ENCODE measurements at regions not wholly inside any gene's neighbourhood (a gene's known extent, or its start where the extent isn't known, plus 50 kb on each side); places are given as distances from the start of the nearest gene placed in this dataset.
"Not testable (repeated sequence)": the region's sequence is repeated elsewhere in the genome, so short reads cannot be mapped to it uniquely, and the experiment has no call there.

DNA sequence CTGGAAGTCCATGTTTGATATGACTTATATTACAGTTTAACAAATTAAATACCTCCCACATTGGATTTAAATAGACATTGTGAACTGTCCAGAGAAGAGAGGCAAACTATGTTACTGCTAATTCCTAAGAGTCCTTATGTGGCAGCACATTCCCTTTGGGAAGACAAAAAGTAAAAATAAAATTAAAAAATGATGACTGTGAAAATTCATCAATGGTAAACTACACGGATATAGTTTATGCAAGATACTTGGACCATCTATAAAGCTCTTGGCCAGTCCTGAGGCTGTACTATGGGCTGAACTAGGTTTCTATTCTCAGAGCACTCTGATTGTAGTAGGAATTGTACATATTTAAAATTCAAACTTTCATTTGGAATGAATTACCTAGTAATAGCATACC lies 206.4 kb downstream of the LRRK2 start:
- no peak for DNase-seq

DNA sequence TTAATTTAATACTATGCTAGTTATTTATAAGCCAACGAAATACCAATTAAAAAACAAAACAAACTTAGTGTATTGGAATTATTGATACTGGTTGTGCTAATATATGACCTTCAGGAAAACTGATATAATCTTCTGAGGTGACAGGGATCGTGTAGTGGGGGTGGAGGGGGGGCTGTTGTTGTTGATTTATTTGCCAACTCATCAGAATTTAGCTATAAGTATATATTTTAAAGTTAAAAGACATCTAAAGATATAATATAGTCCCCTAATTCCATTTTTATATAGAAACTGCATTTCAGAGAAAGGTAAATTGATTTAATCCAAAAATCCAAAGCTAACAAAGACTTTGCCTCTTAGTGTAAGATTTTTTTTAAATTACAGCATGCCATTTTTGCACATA lies 210.5 kb downstream of the LRRK2 start:
- DNase-seq, result no peak

DNA sequence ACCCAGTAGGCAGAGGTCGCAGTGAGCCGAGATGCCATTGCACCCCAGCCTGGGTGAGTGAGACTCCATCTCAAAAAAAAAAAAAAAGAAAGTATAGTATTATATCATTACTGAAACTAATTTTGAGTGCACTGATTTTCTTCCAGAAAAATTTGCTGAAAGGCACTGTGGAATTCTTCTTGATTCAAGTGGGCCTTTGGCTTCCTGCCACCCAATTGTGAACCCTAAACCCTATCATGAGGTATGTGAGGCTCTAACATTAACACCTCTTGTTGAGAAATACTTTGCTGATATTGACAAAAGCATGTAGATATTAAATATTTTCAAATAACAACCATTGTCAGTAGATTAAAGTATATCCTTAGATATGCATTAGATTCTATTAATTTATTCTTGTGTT lies 211.2 kb downstream of the LRRK2 start:
- no peak for DNase-seq

DNA sequence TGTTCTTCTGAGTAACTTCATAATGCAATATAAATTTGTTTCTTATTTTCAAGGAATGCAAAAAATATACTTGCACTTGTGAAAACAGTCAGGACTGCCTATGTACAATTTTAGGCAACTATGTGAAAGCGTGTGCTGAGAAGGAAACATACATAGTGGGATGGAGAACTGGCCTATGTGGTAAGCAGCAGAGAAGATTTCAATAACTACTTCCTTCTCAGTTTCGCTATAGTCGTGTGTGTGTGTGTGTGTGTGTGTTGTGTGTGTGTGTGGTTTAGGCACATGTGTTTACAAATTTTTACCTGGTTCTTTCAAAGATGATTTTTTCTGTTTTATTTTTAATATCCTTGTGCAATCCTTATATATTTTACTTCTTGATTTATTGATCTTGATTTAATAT lies 211.8 kb downstream of the LRRK2 start:
- DNase-seq, result no peak

DNA sequence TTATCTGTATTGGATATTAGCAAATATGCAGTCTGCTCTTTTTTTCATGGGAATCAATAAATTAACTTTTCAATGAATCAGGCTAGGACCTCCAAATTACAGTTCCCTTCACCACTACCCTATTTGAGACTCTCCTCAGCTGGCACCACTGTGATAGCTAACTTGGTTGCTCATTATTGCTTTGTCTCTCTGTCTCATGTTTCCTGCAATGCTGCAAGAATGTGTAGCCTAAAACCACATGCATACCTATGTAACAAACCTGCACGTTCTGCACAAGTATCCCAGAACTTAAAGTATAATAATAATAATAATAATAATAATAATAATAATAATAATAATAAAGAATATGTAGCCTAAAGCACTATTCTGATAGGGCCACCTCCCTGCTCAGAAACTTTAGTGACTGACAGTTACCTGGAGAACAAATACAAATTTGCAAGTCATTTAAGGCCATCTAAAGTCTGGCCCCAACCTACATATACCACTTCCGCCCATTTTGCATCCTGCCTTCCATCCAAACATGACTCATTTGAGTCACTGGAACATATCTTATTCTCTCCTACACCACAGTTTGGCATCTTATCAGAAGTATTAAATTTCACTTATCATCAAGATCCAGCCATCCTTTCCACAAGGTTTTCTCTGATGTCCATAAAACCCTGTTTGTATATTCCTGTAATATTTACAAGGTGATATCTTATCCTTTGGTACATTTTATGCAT lies 215.1 kb downstream of the LRRK2 start:
- DNase-seq, result peak; percentile 60

DNA sequence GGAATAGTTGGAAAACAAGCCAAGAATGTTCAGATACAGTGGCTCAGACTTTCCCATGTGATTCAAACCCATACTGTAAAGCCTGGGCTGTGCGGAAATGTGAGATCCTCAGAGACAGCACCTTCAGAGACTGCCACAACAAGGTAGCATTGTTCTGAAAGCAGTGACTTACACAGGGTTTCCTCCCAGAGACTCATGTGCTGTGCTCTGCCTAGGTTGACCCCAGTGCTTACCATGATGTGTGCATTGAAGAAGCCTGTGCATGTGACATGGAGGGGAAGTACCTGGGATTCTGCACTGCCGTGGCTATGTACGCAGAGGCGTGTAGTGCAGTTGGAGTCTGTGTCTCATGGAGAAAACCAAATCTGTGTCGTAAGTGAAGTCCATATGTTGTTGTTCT lies 219.4 kb downstream of the LRRK2 start:
- DNase-seq, result no peak

DNA sequence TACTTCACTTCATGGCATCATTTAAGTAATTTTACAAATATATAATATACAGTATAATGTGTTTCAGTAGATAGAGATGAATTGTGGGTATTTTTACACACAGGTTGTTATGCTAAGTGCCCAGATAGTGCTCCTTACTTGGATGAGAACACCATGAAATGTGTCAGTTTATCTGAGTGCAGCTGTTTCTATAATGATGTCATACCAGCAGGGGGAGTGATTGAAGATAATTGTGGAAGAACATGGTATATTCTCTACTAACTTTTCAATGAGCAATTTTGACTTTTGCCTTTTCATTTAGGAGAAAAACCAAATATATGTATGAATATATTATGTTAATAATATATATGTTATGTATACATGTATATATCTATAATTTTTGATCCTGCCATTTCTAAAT lies 221.6 kb downstream of the LRRK2 start:
- peak; percentile 10 for DNase-seq

DNA sequence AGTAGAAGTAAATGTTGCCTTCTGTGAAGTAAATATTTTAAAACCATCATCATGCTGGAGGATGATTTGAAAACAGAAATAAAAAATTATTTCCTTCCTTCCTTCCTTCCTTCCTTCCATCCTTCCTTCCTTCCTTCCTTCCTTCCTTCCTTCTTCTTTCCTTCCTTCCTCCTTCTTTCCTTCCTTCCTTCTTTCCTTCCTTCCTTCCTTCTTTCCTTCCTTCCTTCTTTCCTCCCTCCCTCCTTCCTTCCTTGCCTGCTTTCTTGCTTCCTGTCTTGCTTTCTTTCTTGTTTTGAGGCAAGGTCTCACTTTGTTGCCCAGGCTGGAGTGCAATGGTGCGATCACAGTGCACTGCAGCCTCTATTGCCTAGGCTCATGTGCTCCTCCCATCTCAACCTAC lies 223.7 kb downstream of the LRRK2 start:
- DNase-seq, result not testable (repeated sequence)

DNA sequence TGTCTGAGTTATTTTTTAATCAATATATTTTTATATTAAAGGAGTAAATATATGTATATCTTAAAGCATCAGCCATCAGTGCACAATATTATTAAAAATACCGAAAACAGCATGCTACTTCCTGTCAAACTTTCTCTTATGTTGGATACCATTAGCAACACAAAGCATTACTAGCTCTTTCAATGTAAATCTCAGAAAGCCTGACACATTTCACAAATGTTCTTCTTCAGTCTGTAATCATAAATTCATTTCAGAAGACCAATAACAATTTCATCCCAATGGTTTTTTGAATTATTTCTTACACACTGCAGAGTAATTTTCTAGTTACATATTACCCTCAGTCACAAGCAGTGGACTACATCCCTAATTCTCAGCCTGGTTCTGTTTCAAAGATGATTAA lies 226.9 kb downstream of the LRRK2 start:
- DNase-seq, result no peak

DNA sequence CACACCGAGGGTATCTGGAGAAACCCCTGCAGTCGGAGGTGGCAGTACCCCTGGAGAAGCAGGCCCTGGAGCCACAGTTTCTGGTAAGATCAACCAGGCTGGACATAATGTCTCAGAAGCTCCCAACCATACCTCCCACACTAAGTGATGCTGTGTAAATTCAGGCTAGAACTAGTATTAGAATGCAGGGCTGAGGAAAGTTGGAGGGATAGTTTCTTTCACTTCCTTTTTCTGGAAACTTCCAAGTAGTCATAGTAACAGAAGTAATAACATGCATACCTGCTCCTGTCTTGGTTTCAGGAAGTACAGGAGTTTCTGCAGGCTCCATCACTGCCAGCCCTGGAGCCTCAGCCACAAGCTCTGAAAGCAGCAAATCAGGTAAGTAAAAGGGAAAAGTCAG lies 228.1 kb upstream of the CNTN1 start:
- DNase-seq, result no peak

DNA sequence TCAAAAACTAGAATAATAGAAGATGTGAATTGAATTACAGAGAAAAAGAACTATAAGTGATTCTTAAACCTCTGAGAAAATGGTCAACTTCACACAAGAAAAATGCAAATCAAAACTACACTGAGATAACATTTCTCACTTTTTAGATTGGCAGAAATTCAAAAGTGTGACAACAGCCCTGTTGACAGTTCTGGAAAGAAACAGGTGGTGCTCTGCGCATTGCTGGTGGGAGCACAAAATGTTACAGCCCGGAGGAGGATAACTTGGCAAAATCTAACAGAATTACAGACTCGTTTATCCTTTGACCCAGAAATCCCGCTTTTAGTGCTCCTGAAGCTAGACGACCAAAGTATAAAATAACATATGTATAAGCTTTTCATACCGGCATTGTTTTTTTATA lies 222.5 kb upstream of the CNTN1 start:
- DNase-seq, result no peak

DNA sequence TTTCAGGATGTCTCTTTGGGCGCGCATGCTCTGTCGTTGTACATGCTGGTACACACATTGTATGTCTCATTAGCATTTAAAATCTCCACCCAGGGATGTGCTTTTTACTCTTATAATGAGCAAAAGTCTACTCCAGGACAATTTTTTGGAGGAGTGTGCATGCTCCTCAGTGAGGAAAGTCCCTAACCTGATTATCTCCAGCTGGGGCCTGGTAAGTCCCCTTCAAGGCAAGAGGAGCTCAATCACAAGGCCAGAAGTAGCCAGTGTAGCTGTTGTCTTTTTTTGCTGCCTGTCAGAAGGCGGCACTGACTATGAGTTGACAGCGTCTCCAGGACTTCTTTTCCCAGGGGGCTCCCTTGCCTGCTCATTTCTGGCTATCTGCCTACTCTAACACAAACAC lies 218.3 kb upstream of the CNTN1 start:
- DNase-seq, result no peak

DNA sequence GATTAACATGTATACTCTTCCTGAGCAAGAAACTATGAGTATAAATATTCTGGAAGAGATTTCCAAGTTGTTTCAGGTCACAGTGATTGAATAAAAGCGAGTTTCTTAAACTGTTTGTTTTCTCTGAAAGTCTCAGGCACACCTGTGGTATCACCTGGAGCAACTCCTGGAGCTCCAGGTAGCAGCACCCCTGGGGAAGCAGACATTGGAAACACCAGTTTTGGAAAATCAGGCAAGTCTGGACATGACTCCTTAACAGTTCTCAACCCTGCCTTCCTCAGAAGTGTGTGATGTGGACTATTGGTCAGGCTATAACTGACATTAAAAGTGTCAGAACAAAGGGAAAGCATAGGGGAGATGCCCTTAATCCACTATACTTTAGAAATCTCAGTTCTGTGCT lies 217.6 kb upstream of the CNTN1 start:
- no peak for DNase-seq

DNA sequence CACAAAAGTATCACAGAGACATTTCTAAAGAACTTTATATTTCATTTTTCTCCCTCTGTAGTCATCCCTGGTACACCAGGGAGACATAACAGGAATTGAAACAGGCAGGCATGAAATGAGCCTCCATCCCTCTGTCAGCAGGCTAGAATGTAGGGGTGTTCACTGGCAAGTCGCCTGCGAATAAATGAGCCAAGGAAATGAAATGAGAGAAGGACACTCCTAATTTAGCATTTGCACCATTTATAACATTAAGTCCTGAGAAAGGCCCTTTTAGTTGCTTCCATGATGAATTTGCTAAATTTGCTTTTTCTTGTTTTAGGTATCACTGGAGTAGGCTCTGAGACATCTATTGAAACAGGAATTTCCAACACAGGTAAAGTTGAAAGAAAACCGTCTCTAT lies 192.4 kb upstream of the CNTN1 start:
- DNase-seq, result no peak

DNA sequence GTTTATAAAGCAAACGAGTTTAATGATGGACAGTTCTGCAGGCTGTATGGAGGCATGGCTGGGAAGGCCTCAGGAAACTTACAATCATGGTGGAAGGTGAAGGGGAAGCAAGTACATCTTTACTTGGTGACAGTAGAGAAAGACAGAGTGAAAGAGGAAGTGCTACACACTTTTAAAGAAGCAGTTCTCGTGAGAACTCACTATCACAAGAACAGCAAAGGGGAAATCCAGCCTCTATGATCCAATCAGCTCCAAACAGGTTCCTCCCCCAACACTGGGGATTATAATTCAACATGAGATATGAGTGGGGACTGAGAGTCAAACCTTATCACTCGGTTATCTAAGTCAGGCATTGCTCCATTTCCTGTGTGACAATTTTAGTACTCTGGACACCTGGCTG lies 189.9 kb upstream of the CNTN1 start:
- DNase-seq, result no peak

DNA sequence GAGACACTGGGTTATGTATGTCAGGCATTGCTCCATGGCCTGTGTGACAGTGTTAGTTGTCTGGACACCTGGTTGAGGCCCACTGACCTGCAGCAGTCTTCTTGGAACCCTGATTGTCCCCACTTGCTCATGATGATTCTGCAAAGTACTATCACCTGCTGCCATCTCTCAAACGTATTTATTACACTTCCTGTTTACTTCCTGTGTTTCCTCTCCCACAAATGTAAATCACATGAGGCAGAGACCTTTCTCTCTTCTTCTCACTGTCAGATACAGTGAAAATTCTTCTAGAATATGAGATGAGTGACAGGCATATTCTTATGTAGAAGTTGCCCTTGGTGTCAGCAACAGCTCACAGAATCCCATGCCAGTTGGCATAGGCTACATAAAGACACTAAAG lies 186.9 kb upstream of the CNTN1 start:
- DNase-seq, result no peak

DNA sequence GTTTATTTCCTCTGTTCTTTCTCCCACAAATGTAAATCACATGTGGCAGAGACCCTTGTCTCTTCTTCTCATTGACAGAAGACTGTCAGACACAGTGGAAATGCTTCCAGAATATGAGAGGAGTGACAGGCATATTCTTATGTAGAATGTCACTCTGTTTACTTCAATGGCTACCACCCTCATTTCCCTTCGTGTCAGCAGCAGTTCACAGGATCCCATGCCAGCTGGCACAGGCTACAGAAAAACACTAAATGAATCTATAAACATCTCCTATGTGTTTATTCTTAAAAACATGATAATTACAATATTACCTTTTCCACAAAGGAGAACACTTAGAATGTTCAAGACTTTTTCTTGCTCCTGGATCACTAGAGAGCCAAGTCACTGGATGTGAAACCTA lies 183.8 kb upstream of the CNTN1 start:
- DNase-seq, result no peak

DNA sequence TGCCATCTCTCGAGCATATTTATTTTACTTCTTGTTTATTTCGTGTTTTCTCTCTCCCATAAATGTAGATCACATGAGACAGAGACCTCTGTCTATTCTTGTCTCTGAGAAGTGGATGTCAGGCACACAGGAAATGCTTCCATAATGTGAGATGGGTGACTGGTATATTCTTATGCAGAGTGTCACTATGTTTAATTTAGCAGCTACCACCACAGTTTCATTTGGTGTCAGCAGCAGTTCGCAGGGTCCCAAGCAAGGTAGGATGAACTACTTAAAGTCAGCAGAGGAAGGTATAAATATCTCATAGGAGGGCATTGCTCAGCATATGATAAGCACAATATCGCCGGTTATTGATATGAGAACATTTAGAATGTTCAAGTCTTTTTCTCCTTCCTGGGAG lies 180.9 kb upstream of the CNTN1 start:
- no peak for DNase-seq

DNA sequence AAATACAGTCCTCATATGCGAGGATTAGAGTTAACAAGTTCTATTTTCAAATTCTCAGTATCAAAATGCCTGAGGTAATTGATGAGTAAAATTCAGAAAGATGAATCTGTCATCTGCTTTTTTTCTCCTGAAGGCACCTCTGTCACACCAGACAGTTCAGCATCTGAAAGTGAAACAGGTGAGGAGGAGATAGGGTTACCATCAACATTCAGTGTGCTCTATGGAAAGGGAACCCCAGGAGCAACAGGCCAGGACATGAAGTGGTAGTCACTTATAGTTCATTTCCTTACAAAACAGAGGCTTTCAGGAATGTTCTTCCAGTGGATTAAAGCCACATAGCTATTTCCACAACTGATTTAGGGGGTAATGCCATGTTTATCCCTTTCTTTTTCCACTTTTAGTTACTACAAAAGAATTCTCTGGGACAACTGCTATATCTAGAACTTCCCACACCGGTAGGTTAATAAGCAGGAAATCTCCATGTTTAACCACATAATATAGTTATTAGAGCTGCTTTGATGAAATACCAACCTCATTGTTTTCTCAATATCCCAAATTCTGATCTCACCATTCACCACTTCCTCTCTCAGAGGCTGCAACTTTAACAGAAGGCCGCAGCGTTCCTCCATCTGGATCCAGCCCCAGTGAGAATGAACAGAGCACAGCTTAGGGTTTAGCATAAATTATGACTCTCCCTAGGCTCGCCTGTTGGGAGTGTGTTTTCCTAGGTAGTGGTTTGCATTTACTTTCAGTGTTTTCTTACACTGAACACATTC lies 177.0 kb upstream of the CNTN1 start:
- DNase-seq, result no peak

DNA sequence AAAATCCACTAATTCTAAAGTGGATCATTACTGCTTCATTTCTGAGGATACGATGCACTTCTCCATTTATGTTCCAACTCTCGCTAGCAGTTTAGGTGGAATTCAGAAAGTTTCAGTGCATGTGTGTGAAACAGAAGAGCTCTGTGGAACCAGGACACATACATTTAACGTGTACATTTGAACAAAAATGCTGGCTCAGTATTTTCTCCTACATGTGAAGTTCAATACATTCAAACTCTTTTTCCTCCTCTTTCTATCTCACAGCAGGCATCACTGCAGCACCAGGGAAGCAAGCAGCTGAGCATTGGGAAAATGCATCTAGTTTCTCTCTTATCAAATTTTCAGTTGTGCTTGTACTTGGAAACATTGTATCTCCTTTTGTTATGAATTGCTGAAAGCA lies 169.4 kb upstream of the CNTN1 start:
- no peak for DNase-seq

DNA sequence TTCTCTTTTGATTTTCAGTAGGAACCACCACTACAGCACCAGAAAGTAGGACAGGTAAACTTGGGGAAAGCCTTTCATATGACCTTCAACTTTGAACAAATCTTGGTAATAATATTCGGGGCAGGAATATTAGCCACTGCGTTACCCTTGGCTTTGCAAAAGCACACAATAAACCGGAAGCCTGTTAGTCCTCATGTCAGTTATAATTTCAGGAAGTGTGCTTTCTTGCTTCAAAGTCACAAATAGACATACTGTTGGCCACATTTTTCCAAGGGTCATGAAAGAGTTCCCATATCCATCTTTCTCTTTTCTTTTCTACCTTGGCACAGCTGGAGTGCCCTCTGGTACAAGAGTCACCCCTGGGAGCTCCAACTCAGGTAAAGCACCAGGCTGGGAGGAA lies 167.2 kb upstream of the CNTN1 start:
- no peak for DNase-seq

DNA sequence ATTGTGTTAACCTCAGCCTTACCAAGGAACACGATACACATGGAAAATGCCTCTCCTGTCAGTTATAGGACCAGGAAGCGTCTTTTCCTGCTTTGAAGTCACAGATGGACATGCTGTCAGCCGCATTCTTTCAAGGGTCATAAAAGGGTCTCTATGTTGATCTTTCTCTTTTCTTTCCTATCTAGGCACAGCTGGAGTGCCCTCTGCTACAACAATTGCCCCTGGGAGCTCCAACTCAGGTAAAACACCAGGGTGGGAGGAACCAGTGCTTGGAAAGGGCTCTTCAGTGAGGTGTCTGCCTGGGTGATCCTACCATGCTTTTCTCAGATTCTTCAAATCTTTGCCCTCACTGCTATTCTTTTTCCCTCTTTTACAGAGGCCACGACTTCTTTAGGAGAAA lies 157.4 kb upstream of the CNTN1 start:
- no peak for DNase-seq

DNA sequence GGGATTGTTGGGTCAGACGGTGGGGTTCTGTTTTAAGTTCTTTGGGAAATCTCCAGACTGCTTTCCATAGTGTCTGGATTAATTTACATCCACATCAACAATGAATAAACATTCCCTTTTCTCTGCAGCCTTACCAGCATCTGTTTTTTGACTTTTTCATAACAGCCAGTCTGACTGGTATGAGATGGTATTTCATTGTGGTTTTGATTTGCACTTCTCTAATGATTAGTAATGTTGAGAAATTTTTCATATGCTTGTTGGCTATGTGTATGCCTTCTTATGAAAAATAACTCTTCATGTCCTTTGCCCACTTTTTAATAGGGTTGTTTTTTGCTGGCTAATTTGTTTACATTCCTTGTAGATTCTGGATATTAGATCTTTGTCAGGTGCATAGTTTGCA lies 140.8 kb upstream of the CNTN1 start:
- DNase-seq, result no peak

DNA sequence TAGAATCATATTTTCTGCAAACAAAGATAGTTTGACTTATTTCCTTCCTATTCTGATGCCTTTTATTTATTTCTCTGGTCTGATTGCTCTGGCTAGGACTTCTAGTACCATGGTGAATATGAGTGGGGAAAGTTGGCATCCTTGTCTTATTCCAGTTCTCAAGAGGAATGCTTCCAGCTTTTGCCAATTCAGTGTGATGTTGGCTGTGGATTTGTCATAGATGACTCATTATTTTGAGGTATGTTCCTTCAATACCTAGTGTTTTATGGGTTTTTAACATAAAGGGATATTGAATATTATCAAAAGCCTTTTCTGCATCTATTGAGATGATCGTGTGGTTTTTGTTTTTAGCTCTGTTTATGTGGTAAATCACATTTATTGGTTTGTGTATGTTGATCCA lies 139.4 kb upstream of the CNTN1 start:
- peak; percentile 23 for DNase-seq

DNA sequence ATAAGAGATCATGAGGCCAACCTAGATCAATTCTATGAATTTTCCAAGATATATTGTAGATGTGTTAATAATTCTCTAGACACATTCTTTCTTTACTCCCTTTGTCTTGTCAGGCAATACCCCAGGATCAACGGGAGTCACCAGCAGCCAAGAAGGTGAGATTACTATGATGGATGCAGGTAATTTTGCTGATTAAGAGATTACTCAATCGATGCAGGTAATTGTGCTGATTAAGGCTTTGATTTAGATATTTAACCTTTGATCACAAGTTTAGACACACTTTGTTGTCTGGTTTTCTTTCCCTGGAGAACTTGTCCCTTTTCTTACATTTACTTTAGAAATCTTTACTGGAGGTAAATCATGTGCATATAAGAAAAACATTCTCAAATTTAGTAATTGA lies 134.3 kb upstream of the CNTN1 start:
- DNase-seq, result no peak

Data from NCI-H226 (cell line).